Fibroblast of pulmonary artery (primary cell): ENCODE measurements at regions not wholly inside any gene's neighbourhood (a gene's known extent, or its start where the extent isn't known, plus 50 kb on each side); places are given as distances from the start of the nearest gene placed in this dataset.

Experiments used
- DNase-seq: peaks from one replicate; pipeline ENCODE4 v3.0.0-alpha.2; 2010; ENCODE audit warnings: low read depth
- H3K4me3 ChIP-seq: replicated peaks from 2 replicates; pipeline ENCODE4 v1.5.1; 2011; ENCODE audit warnings: low read depth, mild to moderate bottlenecking, control low read depth, low read length, moderate library complexity
- CTCF ChIP-seq: IDR thresholded peaks from 2 replicates; pipeline ENCODE4 v1.5.1; 2011; ENCODE audit warnings: mild to moderate bottlenecking, control low read depth, low read length, inconsistent platforms; ENCODE audit errors: missing control alignments

GRCh38 chr3:63004448-63004847 lies 129.2 kb upstream of the CADPS start:
- TF ChIP-seq CTCF: no peak
- no peak overlapping the region for H3K4me3 ChIP-seq
- DNase-seq: no peak

GRCh38 chr3:63015614-63016309 lies 140.5 kb upstream of the CADPS start:
- no peak overlapping the region for H3K4me3 ChIP-seq
- no peak for DNase-seq
- no peak for TF ChIP-seq CTCF

- no peak for TF ChIP-seq CTCF
- H3K4me3 ChIP-seq: no peak overlapping the region
- no peak for DNase-seq
These were observed 146.9 kb upstream of the CADPS start for GRCh38 chr3:63022114-63022513.

- DNase-seq: no peak
- no peak for TF ChIP-seq CTCF
- no peak overlapping the region for H3K4me3 ChIP-seq
These were observed 151.5 kb upstream of the CADPS start for GRCh38 chr3:63026722-63027121.

- H3K4me3 ChIP-seq: no peak overlapping the region
- TF ChIP-seq CTCF: no peak
- DNase-seq: no peak
These were observed 154.1 kb upstream of the CADPS start for GRCh38 chr3:63029326-63029725.

GRCh38 chr3:63029921-63030320 lies 154.7 kb upstream of the CADPS start:
- TF ChIP-seq CTCF: no peak
- H3K4me3 ChIP-seq: no peak overlapping the region
- DNase-seq: no peak

GRCh38 chr3:63030666-63031065 lies 155.4 kb upstream of the CADPS start:
- no peak overlapping the region for H3K4me3 ChIP-seq
- TF ChIP-seq CTCF: no peak
- DNase-seq: no peak
